Sigmoid colon (tissue), 4 donors: ENCODE measurements at regions not wholly inside any gene's neighbourhood (a gene's known extent, or its start where the extent isn't known, plus 50 kb on each side); places are given as distances from the start of the nearest gene placed in this dataset.
"Not testable (repeated sequence)": the region's sequence is repeated elsewhere in the genome, so short reads cannot be mapped to it uniquely, and the experiment has no call there.

ENCODE experiments used
- EP300 ChIP-seq, 4 donors: sonication (generic); formaldehyde crosslinking; IDR thresholded peaks; one replicate each; pipeline ENCODE4 v1.6.1; 2017; ENCODE audit warnings: antibody characterized with exemption in 4 of 4
- POLR2A ChIP-seq, 2 donors: fragments of 450-650 bp; IDR thresholded peaks; one replicate each; pipeline ENCODE4 v1.6.1; 2016; ENCODE audit warnings: antibody characterized with exemption in 2 of 2, mild to moderate bottlenecking in 2 of 2, moderate library complexity in 2 of 2
- POLR2AphosphoS5 ChIP-seq, 4 donors: sonication (generic); formaldehyde crosslinking; IDR thresholded peaks; one replicate each; pipeline ENCODE4 v1.6.1; 2017; ENCODE audit warnings: antibody characterized with exemption in 4 of 4
- TF ChIP-seq, protein P1 (sequence below), 4 experiments: fragments of 450-650 bp in 3 of 4; fragments of 200-600 bp in 1 of 4; IDR thresholded peaks; one replicate each; pipeline ENCODE4 v1.5.1; 2016 to 2019; ENCODE audit warnings: antibody characterized with exemption in 4 of 4, mild to moderate bottlenecking in 3 of 4, moderate library complexity in 2 of 4

GRCh38 chr1:206262424-206262823 lies 59.1 kb downstream of the SRGAP2 start:
- TF ChIP-seq, protein P1, sequence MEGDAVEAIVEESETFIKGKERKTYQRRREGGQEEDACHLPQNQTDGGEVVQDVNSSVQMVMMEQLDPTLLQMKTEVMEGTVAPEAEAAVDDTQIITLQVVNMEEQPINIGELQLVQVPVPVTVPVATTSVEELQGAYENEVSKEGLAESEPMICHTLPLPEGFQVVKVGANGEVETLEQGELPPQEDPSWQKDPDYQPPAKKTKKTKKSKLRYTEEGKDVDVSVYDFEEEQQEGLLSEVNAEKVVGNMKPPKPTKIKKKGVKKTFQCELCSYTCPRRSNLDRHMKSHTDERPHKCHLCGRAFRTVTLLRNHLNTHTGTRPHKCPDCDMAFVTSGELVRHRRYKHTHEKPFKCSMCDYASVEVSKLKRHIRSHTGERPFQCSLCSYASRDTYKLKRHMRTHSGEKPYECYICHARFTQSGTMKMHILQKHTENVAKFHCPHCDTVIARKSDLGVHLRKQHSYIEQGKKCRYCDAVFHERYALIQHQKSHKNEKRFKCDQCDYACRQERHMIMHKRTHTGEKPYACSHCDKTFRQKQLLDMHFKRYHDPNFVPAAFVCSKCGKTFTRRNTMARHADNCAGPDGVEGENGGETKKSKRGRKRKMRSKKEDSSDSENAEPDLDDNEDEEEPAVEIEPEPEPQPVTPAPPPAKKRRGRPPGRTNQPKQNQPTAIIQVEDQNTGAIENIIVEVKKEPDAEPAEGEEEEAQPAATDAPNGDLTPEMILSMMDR (IDR thresholded peaks at IDR 0.05), result not testable (repeated sequence)
- not testable (repeated sequence) for TF ChIP-seq POLR2AphosphoS5, EP300, POLR2A (IDR thresholded peaks at IDR 0.05)
